C4-2B (cell line): ENCODE measurements at regions not wholly inside any gene's neighbourhood (a gene's known extent, or its start where the extent isn't known, plus 50 kb on each side); places are given as distances from the start of the nearest gene placed in this dataset.

ENCODE experiments used
- ZFX ChIP-seq: fragments of 450-650 bp; IDR thresholded peaks from 2 replicates; pipeline ENCODE4 v1.6.1; 2017
- TF ChIP-seq, protein P1 (sequence below): fragments of 450-650 bp; conservative IDR thresholded peaks from 2 replicates; pipeline ENCODE4 v1.5.1; 2017; ENCODE audit warnings: mild to moderate bottlenecking

DNA sequence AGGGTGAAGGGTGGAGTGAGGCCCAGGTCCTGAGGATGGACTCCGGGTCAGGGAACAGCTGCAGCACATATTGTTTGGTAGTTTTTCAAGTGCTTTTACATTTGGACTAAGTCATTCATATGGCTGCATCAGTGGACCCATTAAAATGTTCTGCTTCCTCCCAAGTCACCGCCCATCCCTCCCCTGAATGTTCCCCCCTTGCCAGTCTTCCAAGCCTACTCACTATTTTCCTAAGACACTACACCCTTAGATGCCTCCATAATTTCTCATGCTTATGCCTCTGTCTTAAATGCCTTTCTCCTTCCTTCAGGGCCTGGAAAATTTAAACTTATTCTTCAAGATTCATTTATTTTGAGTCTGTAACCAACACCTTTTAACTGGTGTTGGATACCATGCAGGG lies 86.6 kb upstream of the NR4A3 start:
- TF ChIP-seq, protein P1, sequence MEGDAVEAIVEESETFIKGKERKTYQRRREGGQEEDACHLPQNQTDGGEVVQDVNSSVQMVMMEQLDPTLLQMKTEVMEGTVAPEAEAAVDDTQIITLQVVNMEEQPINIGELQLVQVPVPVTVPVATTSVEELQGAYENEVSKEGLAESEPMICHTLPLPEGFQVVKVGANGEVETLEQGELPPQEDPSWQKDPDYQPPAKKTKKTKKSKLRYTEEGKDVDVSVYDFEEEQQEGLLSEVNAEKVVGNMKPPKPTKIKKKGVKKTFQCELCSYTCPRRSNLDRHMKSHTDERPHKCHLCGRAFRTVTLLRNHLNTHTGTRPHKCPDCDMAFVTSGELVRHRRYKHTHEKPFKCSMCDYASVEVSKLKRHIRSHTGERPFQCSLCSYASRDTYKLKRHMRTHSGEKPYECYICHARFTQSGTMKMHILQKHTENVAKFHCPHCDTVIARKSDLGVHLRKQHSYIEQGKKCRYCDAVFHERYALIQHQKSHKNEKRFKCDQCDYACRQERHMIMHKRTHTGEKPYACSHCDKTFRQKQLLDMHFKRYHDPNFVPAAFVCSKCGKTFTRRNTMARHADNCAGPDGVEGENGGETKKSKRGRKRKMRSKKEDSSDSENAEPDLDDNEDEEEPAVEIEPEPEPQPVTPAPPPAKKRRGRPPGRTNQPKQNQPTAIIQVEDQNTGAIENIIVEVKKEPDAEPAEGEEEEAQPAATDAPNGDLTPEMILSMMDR, result no peak
- no peak for TF ChIP-seq ZFX
